Endothelial cell of umbilical vein (primary cell): ENCODE measurements at regions not wholly inside any gene's neighbourhood (a gene's known extent, or its start where the extent isn't known, plus 50 kb on each side); places are given as distances from the start of the nearest gene placed in this dataset.

Experiments
- BruUV-seq: library from RNA; stranded (reverse); fragments of 400-500 nt; replicated peaks from 2 replicates; lab custom pipeline; 2021; lab: Mats Ljungman, UMichigan
- CTCF ChIA-PET: fragments of 300-600, 350-600 bp; sonication (Branson Sonifier 250); formaldehyde crosslinking; loops from one replicate; lab custom pipeline; 2021; ENCODE audit warnings: antibody characterized with exemption, inconsistent platforms; lab: Charles Lee
- POLR2A ChIA-PET: fragments of 300-600, 350-600 bp; sonication (Branson Sonifier 250); formaldehyde crosslinking; loops from one replicate; lab custom pipeline; 2021; ENCODE audit warnings: antibody characterized with exemption, inconsistent platforms; lab: Charles Lee
- DNase-seq: peaks from one replicate; pipeline ENCODE4 v3.0.0-alpha.2; 2011; ENCODE audit warnings: low read depth, low spot score
- FAIRE-seq: peaks from 2 replicates; lab custom pipeline; 2011; peaks lifted over from hg19 to GRCh38; lab: Jason Lieb, UNC
- H2AFZ ChIP-seq: 2 replicates; pipeline ENCODE4 v1.6.0; 2012; ENCODE audit warnings: low read depth, low read length, control low read depth, inconsistent platforms
- H3K27ac ChIP-seq: 2 replicates; pipeline ENCODE4 v1.5.1; 2011; ENCODE audit warnings: low read depth, mild to moderate bottlenecking, control low read depth, low read length, moderate library complexity; ENCODE audit not compliant: insufficient read depth
- H3K27me3 ChIP-seq, 2 experiments: 2 replicates each; pipeline versions ENCODE4 v1.6.0 to v1.6.1; 2011; ENCODE audit warnings: low read length in 2 of 2, mixed read lengths in 1 of 2; ENCODE audit not compliant: control insufficient read depth in 2 of 2, insufficient read depth in 2 of 2
- H3K36me3 ChIP-seq, 2 experiments: 2 replicates in 1 of 2; 3 replicates in 1 of 2; pipeline ENCODE4 v1.5.1; 2011; ENCODE audit warnings: low read length in 2 of 2, mild to moderate bottlenecking in 1 of 2, moderate library complexity in 1 of 2; ENCODE audit not compliant: control insufficient read depth in 2 of 2, insufficient read depth in 2 of 2; ENCODE audit errors: extremely low read depth in 1 of 2
- H3K4me1 ChIP-seq: 3 replicates; pipeline ENCODE4 v1.5.1; 2011; ENCODE audit warnings: mild to moderate bottlenecking, low read length; ENCODE audit not compliant: control insufficient read depth, insufficient read depth; ENCODE audit errors: extremely low read depth
- H3K4me2 ChIP-seq: 2 replicates; pipeline ENCODE4 v1.6.1; 2011; ENCODE audit warnings: low read length, control low read depth, mixed read lengths; ENCODE audit not compliant: insufficient read depth
- H3K4me3 ChIP-seq, 3 experiments: fragments of 200-600 bp in 1 of 3; sonication (generic), shearing (Covaris generic) in 1 of 3; replicated peaks in 1 of 3; 2 replicates each; pipeline ENCODE4 v1.5.1; 2011 to 2016; ENCODE audit warnings: control low read depth in 3 of 3, low read length in 3 of 3, mild to moderate bottlenecking in 2 of 3, inconsistent platforms in 1 of 3, low read depth in 1 of 3, moderate library complexity in 1 of 3; ENCODE audit not compliant: insufficient read depth in 1 of 3
- H3K79me2 ChIP-seq: 2 replicates; pipeline ENCODE4 v1.6.0; 2012; ENCODE audit warnings: low read length, inconsistent platforms; ENCODE audit not compliant: control insufficient read depth, insufficient read depth
- H3K9ac ChIP-seq: replicated peaks from 2 replicates; pipeline ENCODE3; 2011; ENCODE audit warnings: low read length, control low read depth; ENCODE audit not compliant: insufficient read depth; ENCODE audit errors: extremely low read depth
- H3K9me1 ChIP-seq: replicated peaks from 3 replicates; pipeline ENCODE4 v1.6.0; 2011; ENCODE audit warnings: mild to moderate bottlenecking, low read length; ENCODE audit not compliant: control insufficient read depth, insufficient read depth; ENCODE audit errors: extremely low read depth
- H3K9me3 ChIP-seq: replicated peaks from 2 replicates; pipeline ENCODE4 v1.5.1; 2012; ENCODE audit warnings: low read length, inconsistent platforms; ENCODE audit not compliant: control insufficient read depth, insufficient read depth
- H4K20me1 ChIP-seq: replicated peaks from 2 replicates; pipeline ENCODE3; 2011; ENCODE audit warnings: mild to moderate bottlenecking, low read length; ENCODE audit not compliant: control insufficient read depth, insufficient read depth; ENCODE audit errors: extremely low read depth
- EZH2 ChIP-seq: IDR thresholded peaks from 2 replicates; pipeline ENCODE4 v1.6.1; 2012; ENCODE audit warnings: borderline replicate concordance, low read depth, mild to moderate bottlenecking, moderate library complexity, low read length, inconsistent platforms; ENCODE audit not compliant: severe bottlenecking
- FOS ChIP-seq: IDR thresholded peaks from 2 replicates; pipeline ENCODE4 v1.6.1; 2011; ENCODE audit warnings: mild to moderate bottlenecking, low read length, moderate library complexity, borderline replicate concordance; ENCODE audit not compliant: insufficient read depth
- GATA2 ChIP-seq: IDR thresholded peaks from 2 replicates; pipeline ENCODE4 v1.7.0; 2011; ENCODE audit warnings: low read depth, mild to moderate bottlenecking, moderate library complexity, mixed read lengths, low read length; ENCODE audit not compliant: insufficient read length, insufficient read depth
- JUN ChIP-seq: IDR thresholded peaks from 2 replicates; pipeline ENCODE4 v1.6.1; 2011; ENCODE audit warnings: borderline replicate concordance, low read depth; ENCODE audit not compliant: insufficient read length, insufficient read depth
- MYC ChIP-seq: IDR thresholded peaks from one replicate; pipeline ENCODE4 v1.6.1; 2011; ENCODE audit warnings: mild to moderate bottlenecking, low read depth, low read length
- POLR2A ChIP-seq: IDR thresholded peaks from 2 replicates; pipeline ENCODE4 v1.6.1; 2012; ENCODE audit warnings: low read depth, mild to moderate bottlenecking, control low read depth, low read length
- POLR2AphosphoS5 ChIP-seq: IDR thresholded peaks from 2 replicates; pipeline ENCODE4 v1.6.1; 2012; ENCODE audit warnings: low read depth, mild to moderate bottlenecking, control low read depth, low read length, moderate library complexity; ENCODE audit not compliant: insufficient read depth
- dilution Hi-C: fragments of 300-500 bp; cut with MboI; formaldehyde crosslinking; loops from one replicate; pipeline ENCODE4 v1.15.0; 2019; ENCODE audit warnings: low sequenced_read_pairs; ENCODE audit not compliant: extremely low pct_ligation_motif_present
- intact Hi-C: fragments of 100-400 bp; cut with micrococcal nuclease; formaldehyde crosslinking; loops from one replicate; pipeline ENCODE4 v1.10.0; 2022
- TF ChIP-seq, protein P1 (sequence below): IDR thresholded peaks from 2 replicates; pipeline ENCODE4 v1.6.1; 2011; ENCODE audit not compliant: insufficient read depth, insufficient read length
- TF ChIP-seq, protein P2 (sequence below), 2 donors: IDR thresholded peaks; 1 replicate in 1 of 2; 2 replicates in 1 of 2; pipeline ENCODE4 v1.5.1; 2011; ENCODE audit warnings: low read length in 2 of 2, mild to moderate bottlenecking in 2 of 2, moderate library complexity in 2 of 2, control low read depth in 1 of 2, inconsistent platforms in 1 of 2, low read depth in 1 of 2; ENCODE audit not compliant: insufficient read depth in 1 of 2; ENCODE audit errors: extremely low read depth in 1 of 2

DNA sequence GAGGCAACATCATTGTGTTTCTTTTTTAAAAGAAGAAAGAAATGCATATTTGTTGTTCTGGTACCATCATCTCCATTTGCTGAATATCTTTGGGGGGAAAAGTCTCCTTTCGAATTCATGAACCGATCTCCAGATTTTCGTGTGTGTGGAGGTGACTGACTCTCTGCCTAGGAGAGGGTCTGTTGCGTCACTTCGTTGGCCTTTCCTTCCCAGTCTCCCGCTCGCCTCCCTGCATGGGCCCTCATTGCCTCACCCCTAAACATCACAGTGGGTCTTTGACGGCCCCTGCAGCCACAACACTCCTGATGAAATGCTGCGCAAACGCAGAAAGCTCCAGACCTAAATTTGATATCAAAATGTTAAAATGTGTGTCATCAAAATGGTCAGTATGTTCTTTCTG is 103.2 kb upstream of the RALGPS2 start:
- Histone ChIP-seq H2AFZ (no peak overlapping the region), H4K20me1 (no peaks in the 10 kb centered on the region)

DNA sequence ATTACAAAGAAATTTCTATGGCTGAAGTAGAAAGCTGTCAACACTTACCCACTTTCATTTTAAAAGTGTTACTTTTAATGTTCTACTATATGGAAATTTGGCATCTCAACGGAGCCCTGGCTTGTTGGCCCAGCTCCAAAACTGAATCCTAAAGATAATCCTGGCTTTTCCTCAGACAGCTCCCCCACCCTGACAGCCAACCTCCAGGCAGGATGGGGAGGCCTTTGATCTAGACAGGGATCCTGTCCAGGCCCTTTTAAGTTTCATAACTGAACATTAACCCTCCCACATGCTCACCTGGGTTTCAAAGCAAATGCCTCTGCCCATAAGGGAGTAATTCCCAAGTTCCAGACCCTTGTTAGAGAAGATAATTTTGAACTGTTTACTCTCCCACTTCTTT is 99.3 kb upstream of the RALGPS2 start:
- DNase-seq (no peak), FAIRE-seq (no peak)
- H3K9ac ChIP-seq: no peak overlapping the region
- BruUV-seq: no TSS peak
- no peaks in the 10 kb centered on the region for H4K20me1 ChIP-seq
- dilution Hi-C loops (no loop called here), intact Hi-C loops (no loop called here)
- H3K9me3 ChIP-seq: no peaks in the 10 kb centered on the region
- TF ChIP-seq POLR2AphosphoS5 (no peak), EZH2 (no peak), GATA2 (no peak), FOS (no peak), JUN (no peak), MYC (no peak), POLR2A (no peak)
- TF ChIP-seq, protein P1, sequence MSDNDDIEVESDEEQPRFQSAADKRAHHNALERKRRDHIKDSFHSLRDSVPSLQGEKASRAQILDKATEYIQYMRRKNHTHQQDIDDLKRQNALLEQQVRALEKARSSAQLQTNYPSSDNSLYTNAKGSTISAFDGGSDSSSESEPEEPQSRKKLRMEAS: no peak
- TF ChIP-seq, protein P2, sequence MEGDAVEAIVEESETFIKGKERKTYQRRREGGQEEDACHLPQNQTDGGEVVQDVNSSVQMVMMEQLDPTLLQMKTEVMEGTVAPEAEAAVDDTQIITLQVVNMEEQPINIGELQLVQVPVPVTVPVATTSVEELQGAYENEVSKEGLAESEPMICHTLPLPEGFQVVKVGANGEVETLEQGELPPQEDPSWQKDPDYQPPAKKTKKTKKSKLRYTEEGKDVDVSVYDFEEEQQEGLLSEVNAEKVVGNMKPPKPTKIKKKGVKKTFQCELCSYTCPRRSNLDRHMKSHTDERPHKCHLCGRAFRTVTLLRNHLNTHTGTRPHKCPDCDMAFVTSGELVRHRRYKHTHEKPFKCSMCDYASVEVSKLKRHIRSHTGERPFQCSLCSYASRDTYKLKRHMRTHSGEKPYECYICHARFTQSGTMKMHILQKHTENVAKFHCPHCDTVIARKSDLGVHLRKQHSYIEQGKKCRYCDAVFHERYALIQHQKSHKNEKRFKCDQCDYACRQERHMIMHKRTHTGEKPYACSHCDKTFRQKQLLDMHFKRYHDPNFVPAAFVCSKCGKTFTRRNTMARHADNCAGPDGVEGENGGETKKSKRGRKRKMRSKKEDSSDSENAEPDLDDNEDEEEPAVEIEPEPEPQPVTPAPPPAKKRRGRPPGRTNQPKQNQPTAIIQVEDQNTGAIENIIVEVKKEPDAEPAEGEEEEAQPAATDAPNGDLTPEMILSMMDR (IDR thresholded peaks at IDR 0.05; ENCODE audit: extremely low read depth in 1 of 2, insufficient read depth in 1 of 2, low read depth in 1 of 2, low read length in 2 of 2): no peak
- H3K79me2 ChIP-seq: no peaks in the 10 kb centered on the region
- H3K4me2 ChIP-seq: no peak overlapping the region
- no peaks in the 10 kb centered on the region for H3K36me3 ChIP-seq
- no peak overlapping the region for H3K4me3 ChIP-seq
- no peaks in the 10 kb centered on the region for H3K4me1 ChIP-seq
- ChIA-PET CTCF (no interaction called here), POLR2A (interaction anchor here (0.6 kb wide), 1 partner anchor 14 kb away, joined by 3 read pairs; no protein-coding TSS in a partner anchor)
- no peaks in the 10 kb centered on the region for H3K27me3 ChIP-seq
- no peaks in the 10 kb centered on the region for H3K9me1 ChIP-seq
- H2AFZ ChIP-seq: no peak overlapping the region
- H3K27ac ChIP-seq: no peak overlapping the region

More for the DNA sequence above, 103.2 kb upstream of the RALGPS2 start:
- ChIA-PET CTCF (interaction anchor here (2.1 kb wide), 1 partner anchor 132 kb away, joined by 10 read pairs; no protein-coding TSS in a partner anchor), POLR2A (no interaction called here)
- Histone ChIP-seq H3K4me3 (no peak overlapping the region), H3K36me3 (no peaks in the 10 kb centered on the region), H3K9me1 (no peaks in the 10 kb centered on the region), H3K4me2 (no peak overlapping the region), H3K79me2 (no peaks in the 10 kb centered on the region), H3K4me1 (no peaks in the 10 kb centered on the region), H3K27ac (no peak overlapping the region), H3K27me3 (no peaks in the 10 kb centered on the region), H3K9ac (no peak overlapping the region), H3K9me3 (no peaks in the 10 kb centered on the region)
- intact Hi-C loops: no loop called here
- TF ChIP-seq MYC (no peak), GATA2 (no peak)
- DNase-seq (no peak), FAIRE-seq (no peak)
- dilution Hi-C loops: no loop called here
- no TSS peak for BruUV-seq
